ENCODE measurements at regions not wholly inside any gene's neighbourhood (a gene's known extent, or its start where the extent isn't known, plus 50 kb on each side); places are given as distances from the start of the nearest gene placed in this dataset.

DNA sequence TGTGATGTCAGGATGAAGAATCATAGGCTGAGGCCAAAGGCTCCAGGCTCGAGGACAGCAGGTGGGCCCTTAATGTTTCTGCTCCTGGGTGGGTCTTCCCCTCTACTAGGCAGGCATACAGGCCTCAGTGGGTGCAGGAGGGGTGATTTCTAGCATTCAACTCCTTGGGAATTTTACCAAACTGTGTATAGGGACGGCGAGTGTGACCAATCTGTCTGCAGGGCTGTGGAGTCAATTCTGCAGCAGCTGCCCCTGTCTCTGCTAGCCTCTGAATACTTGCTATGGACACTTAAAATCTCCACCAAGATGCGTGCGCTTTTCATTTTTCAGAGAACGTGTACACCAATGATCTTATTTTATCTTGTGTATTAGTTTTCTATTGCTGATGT, 115.5 kb downstream of the WDR11 start:
- intact Hi-C loops (cut with DNase I): no loop called here
- TF ChIP-seq, protein P1, sequence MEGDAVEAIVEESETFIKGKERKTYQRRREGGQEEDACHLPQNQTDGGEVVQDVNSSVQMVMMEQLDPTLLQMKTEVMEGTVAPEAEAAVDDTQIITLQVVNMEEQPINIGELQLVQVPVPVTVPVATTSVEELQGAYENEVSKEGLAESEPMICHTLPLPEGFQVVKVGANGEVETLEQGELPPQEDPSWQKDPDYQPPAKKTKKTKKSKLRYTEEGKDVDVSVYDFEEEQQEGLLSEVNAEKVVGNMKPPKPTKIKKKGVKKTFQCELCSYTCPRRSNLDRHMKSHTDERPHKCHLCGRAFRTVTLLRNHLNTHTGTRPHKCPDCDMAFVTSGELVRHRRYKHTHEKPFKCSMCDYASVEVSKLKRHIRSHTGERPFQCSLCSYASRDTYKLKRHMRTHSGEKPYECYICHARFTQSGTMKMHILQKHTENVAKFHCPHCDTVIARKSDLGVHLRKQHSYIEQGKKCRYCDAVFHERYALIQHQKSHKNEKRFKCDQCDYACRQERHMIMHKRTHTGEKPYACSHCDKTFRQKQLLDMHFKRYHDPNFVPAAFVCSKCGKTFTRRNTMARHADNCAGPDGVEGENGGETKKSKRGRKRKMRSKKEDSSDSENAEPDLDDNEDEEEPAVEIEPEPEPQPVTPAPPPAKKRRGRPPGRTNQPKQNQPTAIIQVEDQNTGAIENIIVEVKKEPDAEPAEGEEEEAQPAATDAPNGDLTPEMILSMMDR (IDR thresholded peaks at IDR 0.05): no peak
- WGBS, 2 donors: 83 to 88% methylated on average over 5 to 6 of the region's 6 CpGs
- no peak overlapping the region for H3K4me3 ChIP-seq
- H3K36me3 ChIP-seq: no peaks in the 10 kb centered on the region
- peak overlapping the region in 2 of 4 donors; percentile 21 to 43 for H3K27ac ChIP-seq
- DNase-seq: no peak
- H3K4me1 ChIP-seq: peaks cover 4 to 58% (median 16%) of the 10 kb centered on the region in 3 donors
- H3K9me3 ChIP-seq: no peaks in the 10 kb centered on the region
- H3K27me3 ChIP-seq: peaks cover 0 to 65% (median 0%) of the 10 kb centered on the region in 4 donors

DNA sequence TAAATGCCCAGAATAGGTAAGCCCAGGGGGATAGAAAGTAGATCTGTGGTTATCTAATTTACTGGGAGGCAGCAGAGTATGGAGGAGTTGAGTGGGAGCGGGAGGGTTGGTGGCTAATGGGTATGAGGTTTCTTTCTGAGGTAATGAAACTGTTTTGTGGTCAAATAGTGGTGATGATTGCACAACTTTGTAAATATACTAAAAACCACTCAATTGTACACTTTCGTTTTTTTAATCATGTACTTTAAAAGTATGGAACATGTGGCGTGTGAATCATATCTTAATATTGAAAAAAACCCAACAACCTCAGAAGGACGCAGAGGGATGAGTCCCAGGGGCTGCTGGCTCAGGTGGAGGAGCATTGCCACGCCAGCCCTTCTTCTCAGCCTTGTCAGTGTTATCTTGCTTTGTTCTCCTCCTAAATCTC, 118.1 kb downstream of the WDR11 start:
- no peak overlapping the region for H3K27ac ChIP-seq

DNA sequence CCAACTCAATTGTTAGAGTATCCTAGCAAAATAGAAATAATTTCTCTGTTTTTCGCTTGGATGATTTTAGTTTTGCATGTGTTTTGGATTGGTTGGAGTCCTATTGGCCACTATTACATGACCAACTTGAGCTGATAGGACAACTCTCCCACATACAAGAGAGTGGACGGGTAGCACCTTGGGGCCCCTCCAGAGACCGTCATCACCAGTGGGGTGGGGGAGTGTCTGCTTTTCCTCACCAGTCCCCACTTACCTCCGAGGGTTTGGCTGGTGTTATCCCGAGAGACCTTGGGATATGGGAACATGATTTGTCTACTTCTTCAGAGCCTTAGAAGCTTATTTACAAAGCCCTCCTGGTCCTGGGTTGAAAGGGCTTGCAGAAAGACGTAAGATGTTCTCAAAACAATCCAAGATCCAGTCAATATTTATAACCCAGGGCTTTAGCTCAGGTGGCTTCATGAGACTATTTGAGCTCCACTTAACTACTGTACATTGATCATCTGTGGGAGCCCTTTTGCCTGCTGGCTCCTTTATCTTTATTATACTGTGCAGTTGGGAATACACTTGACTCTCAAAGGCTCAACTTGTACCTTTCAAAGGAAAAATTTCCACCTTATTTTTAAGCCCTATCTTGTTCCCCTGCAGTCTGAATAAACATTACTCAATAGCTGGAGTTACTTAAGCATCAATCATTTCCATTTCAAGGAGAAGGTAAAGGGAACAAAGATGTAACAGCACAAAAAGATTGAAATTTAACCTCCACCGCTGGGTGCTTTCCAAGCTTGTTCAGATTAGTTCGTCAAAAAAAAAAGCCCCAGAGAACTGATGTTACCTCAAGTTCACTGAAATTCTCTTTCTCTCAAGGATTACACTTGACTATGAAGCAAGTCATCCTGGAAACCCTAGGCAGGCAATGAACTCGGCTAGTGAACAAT, 119.7 kb downstream of the WDR11 start:
- Histone ChIP-seq H3K4me1 (peaks cover 0 to 29% (median 6%) of the 10 kb centered on the region in 3 donors), H3K27me3 (peaks cover 0 to 75% (median 0%) of the 10 kb centered on the region in 4 donors), H3K4me3 (no peak overlapping the region), H3K9me3 (peaks cover 0 to 18% (median 5%) of the 10 kb centered on the region in 3 donors), H3K36me3 (no peaks in the 10 kb centered on the region), H3K27ac (peak overlapping the region in 2 of 4 donors; percentile 16 to 32)
- WGBS, 2 donors: 46 to 63% methylated on average over 5 to 7 of the region's 9 CpGs
- TF ChIP-seq POLR2A (IDR thresholded peaks at IDR 0.05): no peak
- TF ChIP-seq, protein P1 (IDR thresholded peaks at IDR 0.05): no peak
- no peak for DNase-seq
- intact Hi-C loops (cut with DNase I): no loop called here

More for the DNA sequence above, 118.1 kb downstream of the WDR11 start:
- TF ChIP-seq, protein P1 (IDR thresholded peaks at IDR 0.05): no peak
- no peak for TF ChIP-seq POLR2A (IDR thresholded peaks at IDR 0.05)
- H3K27me3 ChIP-seq: peaks cover 0 to 72% (median 0%) of the 10 kb centered on the region in 4 donors
- H3K36me3 ChIP-seq: no peaks in the 10 kb centered on the region
- no peak for DNase-seq
- peaks cover 0 to 5% (median 5%) of the 10 kb centered on the region in 3 donors for H3K9me3 ChIP-seq
- H3K4me3 ChIP-seq: no peak overlapping the region
- H3K4me1 ChIP-seq: peaks cover 0 to 45% (median 11%) of the 10 kb centered on the region in 3 donors
- WGBS, 2 donors: 47 to 53% methylated on average over 5 of the region's 5 CpGs
- intact Hi-C loops (cut with DNase I): no loop called here

DNA sequence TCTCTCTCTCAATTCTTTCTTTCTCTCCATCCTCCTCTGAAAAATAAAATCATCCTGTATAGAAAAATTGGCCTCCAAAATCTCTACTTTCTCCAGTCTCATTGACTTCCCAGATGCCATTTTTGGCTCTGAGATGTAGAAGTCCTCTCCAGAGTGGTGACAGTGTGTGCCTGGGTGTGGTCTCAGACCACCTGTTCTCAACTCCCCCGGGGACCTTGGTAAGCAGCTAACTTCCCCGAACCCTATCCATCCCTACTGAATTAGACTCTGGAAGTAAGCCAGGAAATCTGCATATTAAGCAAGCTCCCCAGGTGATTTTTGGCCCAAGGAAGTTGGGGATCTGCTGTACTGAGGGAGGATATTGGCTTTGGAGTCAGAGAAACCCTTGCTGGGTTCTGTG, 120.5 kb downstream of the WDR11 start:
- Histone ChIP-seq H3K4me1 (peaks cover 0 to 21% (median 3%) of the 10 kb centered on the region in 3 donors), H3K27me3 (peaks cover 0 to 81% (median 0%) of the 10 kb centered on the region in 4 donors), H3K9me3 (peaks cover 0 to 18% (median 5%) of the 10 kb centered on the region in 3 donors), H3K4me3 (no peak overlapping the region), H3K36me3 (no peaks in the 10 kb centered on the region), H3K27ac (peak overlapping the region in 2 of 4 donors; percentile 16)
- no peak for TF ChIP-seq POLR2A (IDR thresholded peaks at IDR 0.05)
- TF ChIP-seq, protein P1 (IDR thresholded peaks at IDR 0.05): no peak
- intact Hi-C loops (cut with DNase I): no loop called here
- DNase-seq: no peak
- 30% methylated on average over 2 of the region's 2 CpGs for WGBS, 2 donors

DNA sequence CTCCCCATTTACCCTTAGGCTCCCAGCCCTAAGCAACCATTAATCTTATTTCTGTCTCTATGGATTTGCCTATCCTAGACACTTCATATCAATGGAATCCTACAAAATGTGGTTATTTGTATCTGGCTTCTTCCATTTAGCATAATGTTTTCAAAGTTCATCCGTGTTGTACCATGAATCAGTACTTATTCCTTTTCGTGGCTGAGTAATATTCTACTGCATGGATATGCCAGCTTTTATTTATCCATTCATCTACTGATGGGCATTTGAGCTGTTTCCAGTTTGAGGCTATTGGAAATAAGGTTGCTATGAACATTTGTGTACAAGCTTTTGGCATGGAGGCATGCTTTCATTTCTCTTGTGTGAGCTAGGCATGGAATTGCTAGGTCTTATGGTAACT, 121.1 kb downstream of the WDR11 start:
- Histone ChIP-seq H3K36me3 (no peaks in the 10 kb centered on the region), H3K27me3 (peaks cover 0 to 79% (median 0%) of the 10 kb centered on the region in 4 donors), H3K4me1 (peaks cover 0 to 18% (median 3%) of the 10 kb centered on the region in 3 donors), H3K4me3 (no peak overlapping the region), H3K27ac (no peak overlapping the region), H3K9me3 (peaks cover 0 to 18% (median 5%) of the 10 kb centered on the region in 3 donors)
- intact Hi-C loops (cut with DNase I): no loop called here
- DNase-seq: no peak
- 48 to 56% methylated on average over 2 of the region's 2 CpGs for WGBS, 2 donors
- no peak for TF ChIP-seq POLR2A (IDR thresholded peaks at IDR 0.05)
- TF ChIP-seq, protein P1 (IDR thresholded peaks at IDR 0.05): no peak
